Choroid plexus epithelial cell (primary cell): ENCODE measurements at regions not wholly inside any gene's neighbourhood (a gene's known extent, or its start where the extent isn't known, plus 50 kb on each side); places are given as distances from the start of the nearest gene placed in this dataset.

ENCODE experiments used
- DNase-seq: peaks from one replicate; pipeline ENCODE4 v3.0.0-alpha.2; 2010; ENCODE audit warnings: low read depth
- H3K4me3 ChIP-seq: 2 replicates; pipeline ENCODE4 v1.5.1; 2011; ENCODE audit warnings: low read depth, mild to moderate bottlenecking, control low read depth, low read length, moderate library complexity
- CTCF ChIP-seq: conservative IDR thresholded peaks from 2 replicates; pipeline ENCODE4 v1.5.1; 2011; ENCODE audit warnings: low read depth, mild to moderate bottlenecking, control low read depth, inconsistent platforms, low read length, moderate library complexity

DNA sequence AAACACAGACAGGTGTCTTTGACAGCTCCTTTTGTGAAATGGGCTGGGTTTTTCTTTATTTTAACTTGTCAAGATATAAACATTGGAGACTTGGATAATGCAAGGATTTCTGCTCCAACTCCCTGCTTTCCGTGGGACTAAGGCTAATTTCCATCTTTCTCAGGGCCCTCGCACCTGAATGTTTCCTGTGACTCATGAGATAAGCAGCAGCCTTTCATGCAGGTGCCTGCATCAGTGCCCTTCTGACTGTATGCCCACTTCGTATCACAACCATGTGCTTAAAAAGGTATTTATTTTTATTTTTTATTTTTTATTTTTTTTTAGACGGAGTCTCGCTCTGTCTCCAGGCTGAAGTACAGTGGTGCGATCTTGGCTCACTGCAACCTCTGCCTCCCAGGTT is 736.1 kb downstream of the DOK5 start:
- no peak overlapping the region for H3K4me3 ChIP-seq
- DNase-seq: no peak
- TF ChIP-seq CTCF: no peak

DNA sequence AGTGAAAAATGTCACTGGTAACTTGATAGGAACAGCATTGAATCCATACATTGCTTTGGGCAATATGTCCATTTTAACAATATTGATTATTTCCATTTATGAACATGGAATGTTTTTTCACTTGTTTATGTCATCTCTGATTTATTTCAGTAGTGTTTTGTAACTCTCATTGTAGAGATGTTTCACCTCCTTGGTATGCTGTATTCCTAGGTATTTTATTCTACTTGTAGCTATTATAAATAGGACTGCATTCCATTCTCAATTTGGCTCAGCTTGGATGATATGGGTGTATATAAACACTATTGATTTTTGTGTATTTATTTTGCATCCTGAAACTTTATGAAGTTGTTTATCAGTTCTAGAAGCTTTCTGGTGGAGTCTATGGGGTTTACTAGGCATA is 730.3 kb downstream of the DOK5 start:
- TF ChIP-seq CTCF: no peak
- H3K4me3 ChIP-seq: no peak overlapping the region
- DNase-seq: no peak

DNA sequence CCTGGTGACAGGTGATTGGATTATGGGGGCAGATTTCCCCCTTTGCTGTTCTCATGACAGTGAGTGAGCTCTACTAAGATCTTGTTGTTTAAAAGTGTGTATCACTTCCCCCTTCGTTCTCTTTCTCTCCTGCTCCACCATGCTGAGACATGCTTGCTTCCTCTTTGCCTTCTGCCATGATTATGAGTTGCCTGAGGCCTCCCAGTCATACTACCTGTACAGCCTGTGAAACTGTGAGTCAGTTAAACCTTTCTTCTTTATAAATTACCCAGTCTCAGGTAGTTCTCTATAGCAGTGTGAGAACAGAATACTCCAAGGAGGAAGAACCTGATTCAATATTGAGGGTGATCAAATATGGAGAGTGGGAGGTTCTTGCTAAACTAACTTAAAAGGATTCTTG is 724.9 kb downstream of the DOK5 start:
- H3K4me3 ChIP-seq: no peak overlapping the region
- no peak for TF ChIP-seq CTCF

GRCh38 chr20:55194947-55195346 is 719.6 kb downstream of the DOK5 start:
- no peak overlapping the region for H3K4me3 ChIP-seq
- DNase-seq: no peak
- no peak for TF ChIP-seq CTCF

More for the DNA sequence above, 724.9 kb downstream of the DOK5 start:
- DNase-seq: no peak

DNA sequence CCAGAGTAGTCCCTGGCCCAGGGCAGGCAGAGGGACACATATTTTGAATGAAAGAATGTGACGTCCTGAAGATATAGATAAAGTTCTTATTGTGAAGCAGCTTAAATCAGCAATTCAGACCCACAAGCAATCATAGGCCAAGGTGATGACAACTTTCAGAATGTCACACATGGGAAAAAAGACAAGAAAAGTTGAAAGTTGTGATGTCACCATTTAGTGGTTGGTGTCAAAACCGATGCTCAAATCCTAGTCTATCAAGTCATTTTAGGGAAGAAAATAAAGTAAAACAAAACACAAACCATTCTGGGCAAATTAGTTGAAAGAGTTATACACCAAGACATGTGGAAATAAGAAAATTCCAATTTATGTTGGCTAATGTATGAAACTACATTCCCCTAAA is 710.8 kb downstream of the DOK5 start:
- no peak for DNase-seq
- no peak overlapping the region for H3K4me3 ChIP-seq
- TF ChIP-seq CTCF: no peak

GRCh38 chr20:55175081-55175480 is 699.7 kb downstream of the DOK5 start:
- no peak overlapping the region for H3K4me3 ChIP-seq
- no peak for TF ChIP-seq CTCF
- DNase-seq: no peak

DNA sequence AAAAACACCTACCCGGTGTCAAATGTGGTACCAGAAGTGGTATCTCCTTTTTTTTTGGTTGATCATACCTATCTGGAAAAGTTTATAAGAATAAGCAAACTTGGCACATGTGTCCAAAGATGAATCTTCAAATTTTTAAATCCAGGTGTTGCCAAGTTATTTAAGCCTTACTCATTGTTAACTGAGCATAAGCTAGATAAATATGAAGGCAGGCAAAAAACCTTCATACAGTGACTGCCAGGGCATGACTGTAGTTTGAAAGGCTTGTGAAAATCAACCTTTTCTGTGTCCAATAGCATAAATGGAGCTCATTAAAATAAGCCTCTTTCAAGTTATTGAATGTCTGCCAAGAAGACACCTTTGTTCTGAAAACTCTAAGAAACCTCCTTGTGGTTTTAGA is 699.2 kb downstream of the DOK5 start:
- TF ChIP-seq CTCF: no peak
- H3K4me3 ChIP-seq: no peak overlapping the region
- DNase-seq: no peak
